ENCODE measurements at regions not wholly inside any gene's neighbourhood (a gene's known extent, or its start where the extent isn't known, plus 50 kb on each side); places are given as distances from the start of the nearest gene placed in this dataset.
A peak's percentile ranks its signal among the peaks of the same experiment; 100 is the strongest.

DNA sequence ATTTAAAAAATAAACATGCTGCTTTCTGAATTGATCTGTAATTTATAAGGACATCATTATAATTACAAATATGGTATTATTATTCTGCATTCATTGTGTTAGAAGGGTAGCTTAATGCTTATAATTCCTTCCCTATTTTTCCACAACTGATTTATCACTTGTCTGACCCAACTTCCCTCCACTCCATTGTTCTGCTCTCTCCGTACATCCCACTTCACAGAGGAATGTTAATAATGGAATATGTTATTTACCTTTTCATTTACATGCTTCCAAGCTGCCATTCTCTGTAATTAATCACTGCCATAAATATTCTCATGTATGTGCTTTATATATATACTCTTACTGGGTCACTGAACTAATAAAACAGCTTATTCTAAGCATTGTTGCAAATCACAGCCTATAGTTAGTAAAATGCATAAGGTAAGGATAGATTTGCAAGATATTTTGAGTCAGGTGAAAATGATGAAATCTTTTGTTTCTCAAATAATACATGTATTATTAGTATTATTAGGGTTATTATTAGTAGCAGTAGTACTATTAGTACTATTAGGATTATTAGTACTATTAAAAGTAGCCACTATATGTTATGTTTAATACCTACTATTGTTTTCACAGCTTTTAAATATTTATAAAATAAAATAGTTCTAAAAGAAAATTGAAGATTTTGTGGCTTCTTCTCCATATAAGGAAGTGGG lies 70.6 kb upstream of the NEK7 start:
- Histone ChIP-seq H3K27ac (no peak overlapping the region), H3K4me1 (peaks cover 0 to 9% (median 3%) of the 10 kb centered on the region in 4 donors), H3K27me3 (no peaks in the 10 kb centered on the region), H3K4me3 (no peak overlapping the region), H3K36me3 (no peaks in the 10 kb centered on the region), H3K9me3 (no peaks in the 10 kb centered on the region)
- WGBS, 2 donors: 57 to 77% methylated on average over 1 of the region's 1 CpG
- DNase-seq (no peak), ATAC-seq (ENCODE audit: low FRiP score in 2 of 2) (no peak)
- TF ChIP-seq POLR2A (IDR thresholded peaks at IDR 0.05): no peak
- no peak for TF ChIP-seq POLR2AphosphoS5 (IDR thresholded peaks at IDR 0.05)
- TF ChIP-seq, protein P1, sequence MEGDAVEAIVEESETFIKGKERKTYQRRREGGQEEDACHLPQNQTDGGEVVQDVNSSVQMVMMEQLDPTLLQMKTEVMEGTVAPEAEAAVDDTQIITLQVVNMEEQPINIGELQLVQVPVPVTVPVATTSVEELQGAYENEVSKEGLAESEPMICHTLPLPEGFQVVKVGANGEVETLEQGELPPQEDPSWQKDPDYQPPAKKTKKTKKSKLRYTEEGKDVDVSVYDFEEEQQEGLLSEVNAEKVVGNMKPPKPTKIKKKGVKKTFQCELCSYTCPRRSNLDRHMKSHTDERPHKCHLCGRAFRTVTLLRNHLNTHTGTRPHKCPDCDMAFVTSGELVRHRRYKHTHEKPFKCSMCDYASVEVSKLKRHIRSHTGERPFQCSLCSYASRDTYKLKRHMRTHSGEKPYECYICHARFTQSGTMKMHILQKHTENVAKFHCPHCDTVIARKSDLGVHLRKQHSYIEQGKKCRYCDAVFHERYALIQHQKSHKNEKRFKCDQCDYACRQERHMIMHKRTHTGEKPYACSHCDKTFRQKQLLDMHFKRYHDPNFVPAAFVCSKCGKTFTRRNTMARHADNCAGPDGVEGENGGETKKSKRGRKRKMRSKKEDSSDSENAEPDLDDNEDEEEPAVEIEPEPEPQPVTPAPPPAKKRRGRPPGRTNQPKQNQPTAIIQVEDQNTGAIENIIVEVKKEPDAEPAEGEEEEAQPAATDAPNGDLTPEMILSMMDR (IDR thresholded peaks at IDR 0.05): no peak
- TF ChIP-seq EP300 (IDR thresholded peaks at IDR 0.05): no peak

DNA sequence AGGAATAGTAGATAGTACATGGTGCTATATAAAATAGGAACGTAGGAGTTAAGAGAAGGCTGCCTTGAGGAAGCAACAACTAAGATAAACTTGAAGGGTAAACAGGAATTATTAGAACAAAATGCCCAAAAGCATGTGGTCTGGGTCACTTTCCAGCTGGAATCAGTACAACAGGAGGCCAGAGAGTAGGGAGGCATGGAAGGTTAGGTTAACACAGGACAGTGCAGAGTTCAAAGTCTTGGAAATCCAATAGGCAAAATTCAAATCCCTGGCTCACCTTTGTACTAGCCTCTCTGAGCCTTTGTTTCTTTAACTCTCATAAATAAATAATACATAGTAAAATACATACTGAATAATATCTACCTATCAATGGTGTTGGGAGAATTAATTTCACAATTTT lies 69.0 kb upstream of the NEK7 start:
- TF ChIP-seq, protein P1 (IDR thresholded peaks at IDR 0.05): no peak
- TF ChIP-seq POLR2A (IDR thresholded peaks at IDR 0.05) (no peak), POLR2AphosphoS5 (IDR thresholded peaks at IDR 0.05) (no peak), EP300 (IDR thresholded peaks at IDR 0.05) (no peak)

DNA sequence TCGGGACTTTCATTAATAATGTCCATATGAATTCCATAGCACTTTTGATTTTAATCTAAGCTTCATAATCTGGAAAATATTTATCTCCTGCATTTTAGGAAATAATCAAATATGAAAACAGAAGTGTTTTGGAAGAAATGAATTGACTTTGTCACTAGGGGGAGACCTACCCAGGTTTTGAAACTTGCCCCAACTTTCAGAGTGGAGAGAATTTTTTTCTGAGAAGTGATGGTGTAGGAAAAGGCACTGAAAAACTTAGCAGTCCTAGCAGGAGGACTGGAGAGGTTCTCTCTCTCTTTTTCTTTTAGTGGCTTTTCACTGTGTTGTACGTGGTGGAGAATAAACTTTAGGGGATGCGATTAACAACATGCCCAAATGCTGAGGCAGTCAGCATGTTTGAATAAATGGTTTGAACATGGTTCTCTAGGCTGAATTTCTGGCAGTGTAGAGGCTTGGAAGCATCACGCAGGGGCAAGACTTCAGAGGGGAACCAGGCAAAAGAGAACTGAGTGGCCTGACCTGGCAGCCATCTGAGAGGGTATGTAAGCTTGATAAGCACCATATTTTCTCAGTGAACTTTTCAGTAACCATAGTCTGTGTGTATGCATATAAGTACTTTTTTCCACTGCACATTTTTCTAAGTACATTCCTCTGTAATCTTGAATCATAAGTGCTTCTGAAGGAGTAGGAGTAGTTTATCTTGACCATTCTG lies 68.3 kb upstream of the NEK7 start:
- H3K4me3 ChIP-seq: no peak overlapping the region
- H3K27me3 ChIP-seq: no peaks in the 10 kb centered on the region
- no peak for TF ChIP-seq POLR2A (IDR thresholded peaks at IDR 0.05)
- TF ChIP-seq, protein P1 (IDR thresholded peaks at IDR 0.05): peak in 5 of 6 experiments; percentile 19 to 61 (median 47)
- no peaks in the 10 kb centered on the region for H3K9me3 ChIP-seq
- H3K4me1 ChIP-seq: peaks cover 0 to 9% (median 3%) of the 10 kb centered on the region in 4 donors
- peak overlapping the region in 2 of 4 donors; percentile 29 to 50 for H3K27ac ChIP-seq
- peak; percentile 80 to 82 for ATAC-seq (ENCODE audit: low FRiP score in 2 of 2)
- 19 to 29% methylated on average over 4 of the region's 4 CpGs for WGBS, 2 donors
- no peaks in the 10 kb centered on the region for H3K36me3 ChIP-seq
- peak in 1 of 2 donors; percentile 24 for DNase-seq

More for the DNA sequence above, 69.0 kb upstream of the NEK7 start:
- Histone ChIP-seq H3K4me1 (peaks cover 0 to 9% (median 3%) of the 10 kb centered on the region in 4 donors), H3K4me3 (no peak overlapping the region), H3K27me3 (no peaks in the 10 kb centered on the region), H3K27ac (no peak overlapping the region), H3K9me3 (no peaks in the 10 kb centered on the region), H3K36me3 (no peaks in the 10 kb centered on the region)
- 26 to 31% methylated on average over 1 of the region's 1 CpG for WGBS, 2 donors
- no peak for ATAC-seq (ENCODE audit: low FRiP score in 2 of 2)
- no peak for DNase-seq

DNA sequence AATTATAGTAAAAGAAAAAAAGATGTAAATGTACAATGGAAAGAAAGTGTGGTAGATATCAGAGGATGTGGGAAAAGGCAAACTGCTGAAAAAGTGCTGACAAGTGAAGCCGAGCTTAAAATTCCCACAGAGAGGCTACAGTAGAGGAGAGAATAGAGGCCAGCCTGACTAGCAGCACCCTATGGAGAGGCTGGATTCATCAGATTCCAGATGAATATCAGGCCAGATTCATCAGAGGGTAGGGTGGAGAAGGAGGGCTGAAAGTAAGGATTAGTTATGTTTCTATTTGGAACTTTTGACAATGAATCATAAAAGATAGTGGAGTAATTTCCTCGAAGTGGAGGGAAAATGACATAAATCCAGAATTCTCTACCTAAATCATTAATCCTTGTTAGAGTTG lies 60.4 kb upstream of the NEK7 start:
- 86 to 89% methylated on average over 2 of the region's 2 CpGs for WGBS, 2 donors
- Histone ChIP-seq H3K9me3 (no peaks in the 10 kb centered on the region), H3K27ac (no peak overlapping the region), H3K36me3 (no peaks in the 10 kb centered on the region), H3K4me3 (no peak overlapping the region), H3K4me1 (no peaks in the 10 kb centered on the region), H3K27me3 (no peaks in the 10 kb centered on the region)
- TF ChIP-seq, protein P1 (IDR thresholded peaks at IDR 0.05): no peak
- TF ChIP-seq EP300 (IDR thresholded peaks at IDR 0.05) (no peak), POLR2A (IDR thresholded peaks at IDR 0.05) (no peak), POLR2AphosphoS5 (IDR thresholded peaks at IDR 0.05) (no peak)
- DNase-seq: no peak
- ATAC-seq (ENCODE audit: low FRiP score in 2 of 2): no peak

Measured in upper lobe of left lung (tissue), 6 donors.